Ascending aorta (tissue), 2 donors: ENCODE measurements at regions not wholly inside any gene's neighbourhood (a gene's known extent, or its start where the extent isn't known, plus 50 kb on each side); places are given as distances from the start of the nearest gene placed in this dataset.

Source experiments
- DNase-seq, 2 donors: peaks; one replicate each; pipeline ENCODE4 v3.0.0-alpha.2; 2019; ENCODE audit warnings: low spot score in 2 of 2
- H3K27ac ChIP-seq, 2 donors: fragments of 200-600 bp; sonication (generic); one replicate each; pipeline ENCODE4 v1.5.1; 2016 to 2017; ENCODE audit warnings: mild to moderate bottlenecking in 1 of 2
- H3K27me3 ChIP-seq: fragments of 200-600 bp; sonication (generic); one replicate; pipeline ENCODE4 v1.5.1; 2017
- H3K36me3 ChIP-seq, 2 donors: fragments of 200-600 bp; sonication (generic); one replicate each; pipeline ENCODE4 v1.5.1; 2016
- H3K4me1 ChIP-seq, 2 donors: fragments of 200-600 bp; sonication (generic); one replicate each; pipeline ENCODE4 v1.5.1; 2016 to 2017; ENCODE audit warnings: mild to moderate bottlenecking in 1 of 2
- H3K4me3 ChIP-seq, 2 donors: fragments of 200-600 bp; sonication (generic); one replicate each; pipeline ENCODE4 v1.5.1; 2016 to 2017; ENCODE audit warnings: mild to moderate bottlenecking in 1 of 2
- H3K9me3 ChIP-seq, 2 donors: fragments of 200-600 bp; sonication (generic); one replicate each; pipeline ENCODE4 v1.5.1; 2016
- CTCF ChIP-seq, 3 experiments: fragments of 200-600 bp in 2 of 3; fragments of 450-650 bp in 1 of 3; sonication (generic) in 2 of 3; IDR thresholded peaks; one replicate each; pipeline ENCODE4 v1.5.1; 2016 to 2019; ENCODE audit warnings: antibody characterized with exemption in 3 of 3, mild to moderate bottlenecking in 1 of 3, moderate library complexity in 1 of 3
- intact Hi-C: fragments of 100-400 bp; cut with DNase I; formaldehyde crosslinking; loops from one replicate; pipeline ENCODE4 v1.15.1; 2023

GRCh38 chr4:126414741-126415140, 1100.0 kb downstream of the FAT4 start:
- Histone ChIP-seq H3K9me3 (peaks cover 0 to 6% of the 10 kb centered on the region in 2 donors), H3K27ac (no peak overlapping the region), H3K4me1 (no peaks in the 10 kb centered on the region), H3K4me3 (no peak overlapping the region), H3K36me3 (no peaks in the 10 kb centered on the region), H3K27me3 (no peaks in the 10 kb centered on the region)
- no peak for TF ChIP-seq CTCF (IDR thresholded peaks at IDR 0.05)
- intact Hi-C loops: no loop called here
- DNase-seq: no peak

- no peaks in the 10 kb centered on the region for H3K36me3 ChIP-seq
- no peak for TF ChIP-seq CTCF (IDR thresholded peaks at IDR 0.05)
- intact Hi-C loops: no loop called here
Observed at GRCh38 chr4:126419266-126419665, 1104.5 kb downstream of the FAT4 start.

GRCh38 chr4:126427853-126428252, 1113.1 kb downstream of the FAT4 start:
- no peak overlapping the region for H3K4me3 ChIP-seq
- H3K27me3 ChIP-seq: no peaks in the 10 kb centered on the region
- H3K9me3 ChIP-seq: peaks cover 0 to 6% of the 10 kb centered on the region in 2 donors
- no peak for DNase-seq
- no peaks in the 10 kb centered on the region for H3K36me3 ChIP-seq
- no peaks in the 10 kb centered on the region for H3K4me1 ChIP-seq
- intact Hi-C loops: no loop called here
- H3K27ac ChIP-seq: no peak overlapping the region
- TF ChIP-seq CTCF (IDR thresholded peaks at IDR 0.05): no peak

More at GRCh38 chr4:126419266-126419665, 1104.5 kb downstream of the FAT4 start:
- H3K27ac ChIP-seq: no peak overlapping the region
- no peaks in the 10 kb centered on the region for H3K4me1 ChIP-seq
- peaks cover 2 to 19% of the 10 kb centered on the region in 2 donors for H3K9me3 ChIP-seq
- DNase-seq: no peak
- no peaks in the 10 kb centered on the region for H3K27me3 ChIP-seq
- no peak overlapping the region for H3K4me3 ChIP-seq

- DNase-seq: no peak
- Histone ChIP-seq H3K4me1 (no peaks in the 10 kb centered on the region), H3K27me3 (no peaks in the 10 kb centered on the region), H3K4me3 (no peak overlapping the region), H3K27ac (no peak overlapping the region), H3K9me3 (no peaks in the 10 kb centered on the region), H3K36me3 (no peaks in the 10 kb centered on the region)
- intact Hi-C loops: no loop called here
- TF ChIP-seq CTCF (IDR thresholded peaks at IDR 0.05): no peak
Observed at GRCh38 chr4:126431049-126431448, 1116.3 kb downstream of the FAT4 start.

GRCh38 chr4:126435491-126435890, 1120.7 kb downstream of the FAT4 start:
- no peaks in the 10 kb centered on the region for H3K27me3 ChIP-seq
- no peak for DNase-seq
- H3K36me3 ChIP-seq: no peaks in the 10 kb centered on the region
- intact Hi-C loops: no loop called here
- no peak for TF ChIP-seq CTCF (IDR thresholded peaks at IDR 0.05)
- no peak overlapping the region for H3K4me3 ChIP-seq
- no peaks in the 10 kb centered on the region for H3K4me1 ChIP-seq
- H3K27ac ChIP-seq: no peak overlapping the region
- H3K9me3 ChIP-seq: no peaks in the 10 kb centered on the region

GRCh38 chr4:126440297-126440696, 1125.5 kb downstream of the FAT4 start:
- TF ChIP-seq CTCF (IDR thresholded peaks at IDR 0.05): no peak
- intact Hi-C loops: no loop called here
- H3K9me3 ChIP-seq: no peaks in the 10 kb centered on the region
- peaks cover 0 to 3% of the 10 kb centered on the region in 2 donors for H3K4me1 ChIP-seq
- no peaks in the 10 kb centered on the region for H3K27me3 ChIP-seq
- no peak for DNase-seq
- no peaks in the 10 kb centered on the region for H3K36me3 ChIP-seq
- no peak overlapping the region for H3K4me3 ChIP-seq
- H3K27ac ChIP-seq: peak overlapping the region in 1 of 2 donors; percentile 6
